Fibroblast of the conjunctiva (primary cell): ENCODE measurements at regions not wholly inside any gene's neighbourhood (a gene's known extent, or its start where the extent isn't known, plus 50 kb on each side); places are given as distances from the start of the nearest gene placed in this dataset.

ENCODE experiments used
- DNase-seq: peaks from one replicate; pipeline ENCODE4 v3.0.0-alpha.2; 2010; ENCODE audit warnings: low read depth

GRCh38 chr6:14721103-14721758 is 524.6 kb upstream of the JARID2 start:
- DNase-seq = no peak

GRCh38 chr6:14722001-14722562 is 523.8 kb upstream of the JARID2 start:
- no peak for DNase-seq

- no peak for DNase-seq
These were observed 523.2 kb upstream of the JARID2 start for GRCh38 chr6:14722704-14723103.

- no peak for DNase-seq
These were observed 522.3 kb upstream of the JARID2 start for GRCh38 chr6:14723535-14724086.

- no peak for DNase-seq
These were observed 521.3 kb upstream of the JARID2 start for GRCh38 chr6:14724549-14724948.

- DNase-seq = no peak
These were observed 518.9 kb upstream of the JARID2 start for GRCh38 chr6:14726816-14727493.

- DNase-seq = no peak
These were observed 518.1 kb upstream of the JARID2 start for GRCh38 chr6:14727494-14728395.

- peak; percentile 46 for DNase-seq
These were observed 517.4 kb upstream of the JARID2 start for GRCh38 chr6:14728396-14729024.

- DNase-seq = no peak
These were observed 516.6 kb upstream of the JARID2 start for GRCh38 chr6:14729129-14729871.

- no peak for DNase-seq
These were observed 515.2 kb upstream of the JARID2 start for GRCh38 chr6:14730654-14731053.

GRCh38 chr6:14731611-14732010 is 514.3 kb upstream of the JARID2 start:
- DNase-seq = no peak

GRCh38 chr6:14732226-14732843 is 513.5 kb upstream of the JARID2 start:
- no peak for DNase-seq

- DNase-seq = no peak
These were observed 512.8 kb upstream of the JARID2 start for GRCh38 chr6:14732844-14733757.

GRCh38 chr6:14734052-14734415 is 511.8 kb upstream of the JARID2 start:
- DNase-seq = no peak

GRCh38 chr6:14734416-14735340 is 511.2 kb upstream of the JARID2 start:
- no peak for DNase-seq

- DNase-seq = no peak
These were observed 509.8 kb upstream of the JARID2 start for GRCh38 chr6:14735956-14736486.

GRCh38 chr6:14736554-14736953 is 509.3 kb upstream of the JARID2 start:
- DNase-seq = no peak

GRCh38 chr6:14738497-14738896 is 507.4 kb upstream of the JARID2 start:
- no peak for DNase-seq
